A172 (cell line): ENCODE measurements at regions not wholly inside any gene's neighbourhood (a gene's known extent, or its start where the extent isn't known, plus 50 kb on each side); places are given as distances from the start of the nearest gene placed in this dataset.
A peak's percentile ranks its signal among the peaks of the same experiment; 100 is the strongest.
"Not testable (repeated sequence)": the region's sequence is repeated elsewhere in the genome, so short reads cannot be mapped to it uniquely, and the experiment has no call there.

ENCODE experiments used
- DNase-seq: peaks from one replicate; pipeline ENCODE4 v3.0.0-alpha.2; 2015; ENCODE audit warnings: low spot score

DNA sequence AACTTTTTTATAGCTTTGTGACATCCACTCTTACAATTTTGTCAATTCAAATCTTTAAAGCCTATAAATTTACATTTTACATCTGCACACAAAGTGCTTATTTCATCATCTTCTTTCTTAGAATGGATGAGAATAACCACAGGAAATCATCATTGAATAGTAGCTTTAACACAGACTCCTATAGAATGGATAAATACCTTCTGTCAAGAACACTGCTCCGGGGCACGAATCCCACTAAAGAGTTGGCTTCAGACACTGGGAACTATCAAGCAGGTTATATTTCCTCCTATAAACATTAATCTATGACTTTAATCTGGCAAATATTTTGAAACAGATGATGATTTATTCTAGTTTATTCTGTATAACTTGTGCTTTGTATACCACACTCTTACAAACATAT, 269.7 kb upstream of the TPK1 start:
- DNase-seq = no peak

DNA sequence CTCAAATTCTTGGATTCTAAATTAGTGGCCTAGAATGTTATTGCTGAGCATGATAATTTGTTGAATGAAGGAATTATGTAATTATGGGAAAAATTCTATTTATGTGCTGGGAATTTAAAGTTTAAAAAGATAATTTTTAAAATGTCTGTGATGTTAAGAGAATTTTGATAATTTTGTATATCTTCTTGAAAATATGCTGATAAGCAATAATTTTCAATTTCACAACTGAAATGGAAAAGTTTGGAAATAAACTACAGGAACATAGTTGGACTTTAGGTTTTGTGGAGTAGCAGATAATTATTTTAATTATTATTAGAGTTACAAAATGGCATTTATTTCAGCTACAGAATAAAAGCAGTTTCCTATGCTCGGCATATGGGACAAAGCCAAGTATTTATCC, 268.5 kb upstream of the TPK1 start:
- no peak for DNase-seq

DNA sequence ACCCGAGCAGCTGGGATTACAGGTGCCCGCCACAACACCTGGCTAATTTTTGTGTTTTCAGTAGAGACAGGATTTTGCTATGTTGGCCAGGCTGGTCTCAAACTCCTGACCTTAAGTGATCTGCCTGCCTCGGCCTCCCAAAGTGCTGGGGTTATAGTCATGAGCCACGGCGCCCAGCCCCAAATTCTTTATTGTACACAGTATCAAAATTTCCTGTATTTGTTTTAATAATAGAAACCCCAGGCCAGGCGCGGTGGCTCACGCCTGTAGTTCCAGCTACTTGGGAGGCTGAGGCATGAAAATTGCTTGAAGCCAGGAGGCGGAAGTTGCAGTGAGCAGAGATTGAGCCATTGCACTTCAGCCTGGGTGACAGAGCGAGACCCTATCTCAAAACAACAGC, 266.3 kb upstream of the TPK1 start:
- DNase-seq = not testable (repeated sequence)

DNA sequence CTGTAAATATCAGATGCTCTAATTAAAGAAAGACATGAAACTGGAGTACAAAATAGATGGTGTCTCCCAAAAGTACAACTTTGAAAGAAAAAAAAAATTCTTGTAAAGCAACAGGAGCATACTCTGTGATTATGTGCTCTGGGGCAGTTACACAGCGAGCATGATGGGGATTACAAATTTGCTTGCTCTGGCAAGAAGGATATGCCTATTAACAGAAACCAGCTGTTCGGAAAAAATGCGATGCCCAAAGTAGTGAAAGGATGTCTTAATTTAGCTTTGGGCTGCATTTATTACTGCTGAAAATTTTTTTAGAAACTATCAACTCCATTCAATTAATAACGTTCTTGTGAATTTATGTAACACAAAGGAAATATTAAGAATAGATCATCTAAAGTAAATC, 256.9 kb upstream of the TPK1 start:
- DNase-seq = no peak

DNA sequence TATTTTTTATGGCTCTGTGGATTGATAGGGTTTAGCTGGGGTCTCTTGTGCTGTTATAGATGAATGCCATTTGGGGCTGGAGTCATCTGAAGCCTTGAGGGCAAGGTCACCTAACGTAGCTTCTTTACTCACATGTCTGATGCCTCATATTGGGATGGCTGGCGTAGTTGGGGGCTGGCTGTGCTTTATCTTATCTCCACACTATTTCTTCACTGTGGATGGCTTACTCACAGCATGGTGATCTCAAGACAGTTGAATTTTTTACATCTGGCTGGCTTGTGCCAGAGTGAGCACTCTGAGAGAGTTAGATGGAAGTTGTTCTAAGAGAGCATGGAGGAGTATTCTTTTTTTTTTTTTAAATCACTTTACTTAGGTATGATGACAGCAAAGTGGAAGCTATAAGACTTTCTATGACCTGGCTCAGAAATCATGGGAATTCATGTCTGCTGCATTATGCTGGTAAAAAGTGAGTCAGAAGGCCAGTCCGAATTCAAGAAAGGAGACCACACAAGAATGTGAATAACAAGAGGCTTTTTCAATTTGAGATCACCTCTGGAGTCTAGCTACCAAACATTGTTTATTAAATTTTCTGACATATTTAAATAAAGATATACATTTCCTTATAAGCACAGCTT, 252.4 kb upstream of the TPK1 start:
- no peak for DNase-seq

DNA sequence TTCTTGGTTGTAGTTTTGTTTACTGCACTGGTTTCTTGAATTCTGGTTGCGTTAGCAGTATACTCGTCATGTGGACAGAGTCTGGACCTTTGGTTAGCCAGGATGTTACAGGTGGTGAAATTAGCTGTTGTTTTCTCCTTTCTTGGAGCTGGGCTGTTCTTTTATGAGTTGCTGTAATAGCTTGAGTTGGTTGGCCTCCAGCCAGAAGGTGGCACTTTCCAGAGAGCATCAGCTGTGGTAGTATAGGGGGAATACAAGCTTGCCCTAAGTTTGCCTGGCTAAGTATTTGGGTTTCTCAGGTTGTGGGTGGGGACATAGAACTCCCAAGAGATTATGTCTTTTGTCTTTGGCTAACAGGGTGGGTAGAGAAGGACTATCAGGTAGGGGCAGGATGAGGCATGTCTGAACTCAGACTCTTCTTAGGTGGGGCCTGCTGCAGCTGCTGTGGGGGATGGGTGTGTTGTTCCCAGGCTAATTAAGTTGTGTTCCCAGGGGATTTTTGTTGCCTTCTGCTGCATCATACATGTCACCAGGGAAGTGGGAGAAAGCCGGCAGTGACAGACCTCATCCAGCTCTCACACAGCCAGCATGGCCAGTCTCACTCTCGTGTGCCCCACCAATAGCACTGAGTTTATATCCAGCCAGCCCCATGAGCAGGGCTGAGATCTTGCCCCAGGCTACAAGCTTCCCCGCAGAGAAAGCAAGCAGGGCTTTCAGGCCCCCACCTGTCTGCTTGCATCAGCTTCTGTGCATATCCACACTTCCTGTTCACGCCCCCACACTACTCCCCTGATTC, 246.7 kb upstream of the TPK1 start:
- DNase-seq = peak; percentile 7

DNA sequence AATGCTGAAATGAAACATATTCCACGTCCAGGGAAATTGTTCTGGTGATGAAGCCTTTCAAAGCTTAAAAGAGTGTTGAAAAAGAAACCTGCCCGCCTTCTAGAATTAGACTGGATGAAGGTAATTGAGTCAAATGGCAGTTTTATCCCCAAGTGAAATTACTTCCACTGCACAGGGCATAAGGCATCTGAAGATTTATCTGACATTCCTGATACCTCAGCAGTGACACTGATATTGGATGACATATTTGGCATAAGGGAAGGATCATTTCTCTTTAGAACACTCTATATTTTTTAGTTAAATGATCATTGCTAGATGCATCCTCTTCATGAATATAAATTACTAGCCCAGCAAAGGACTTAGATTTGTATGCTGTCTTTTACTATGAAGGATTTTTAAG, 229.6 kb upstream of the TPK1 start:
- DNase-seq = no peak

DNA sequence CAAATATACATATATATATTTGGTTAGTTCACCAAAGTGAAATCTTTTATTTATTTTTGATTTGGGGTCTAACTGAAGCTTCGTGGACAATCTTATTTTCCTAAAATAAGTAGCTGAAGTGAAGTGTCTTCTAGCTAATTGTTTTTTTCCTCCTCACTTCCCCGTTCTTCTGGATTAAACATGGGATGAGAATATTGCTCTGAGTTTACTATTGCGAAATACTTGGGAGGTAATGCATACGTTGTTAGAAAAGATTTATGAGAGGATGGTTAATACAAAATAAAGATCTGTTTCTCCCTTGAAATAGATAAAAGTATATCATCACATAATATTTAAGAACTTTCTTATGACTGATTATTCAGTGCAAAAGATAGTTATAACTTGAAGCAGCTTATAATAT, 228.3 kb upstream of the TPK1 start:
- no peak for DNase-seq

DNA sequence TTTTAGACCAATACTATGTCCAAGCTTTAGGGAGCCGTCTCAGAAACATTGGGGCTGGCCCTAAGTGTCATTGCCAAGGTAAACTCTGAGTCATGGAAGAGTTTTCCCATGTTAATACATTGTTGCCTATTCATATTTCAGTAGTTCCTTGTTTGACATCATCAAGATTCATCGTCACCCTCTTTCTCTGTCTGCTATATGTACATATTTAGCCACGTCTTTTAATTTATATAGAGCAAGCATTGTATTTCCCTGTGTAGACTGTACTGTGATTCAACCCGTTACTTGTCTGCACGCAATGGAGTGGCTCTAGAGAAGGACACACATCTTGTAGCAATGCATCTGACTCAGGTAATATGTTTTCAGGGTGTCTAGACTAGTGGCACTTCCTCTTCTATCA, 217.9 kb upstream of the TPK1 start:
- no peak for DNase-seq

DNA sequence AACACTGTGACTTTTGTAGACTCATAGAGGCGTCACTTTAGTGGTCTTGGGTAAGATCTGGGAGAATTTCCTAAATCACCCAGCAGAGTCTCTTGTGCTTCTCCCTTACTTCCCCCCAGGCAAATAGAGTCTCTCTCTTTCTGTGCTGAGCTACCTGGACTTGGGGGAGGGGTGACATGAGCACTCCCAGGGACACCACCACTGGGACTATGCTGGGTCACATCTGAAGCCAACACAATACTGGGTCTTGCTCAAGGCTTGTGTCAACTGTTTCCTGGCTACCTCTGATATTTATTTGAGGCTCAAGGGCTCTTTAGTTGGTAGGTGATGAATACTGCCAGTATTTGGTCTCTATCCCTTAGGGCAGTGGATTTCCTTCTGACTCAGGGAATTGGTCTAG, 214.6 kb upstream of the TPK1 start:
- DNase-seq = no peak

DNA sequence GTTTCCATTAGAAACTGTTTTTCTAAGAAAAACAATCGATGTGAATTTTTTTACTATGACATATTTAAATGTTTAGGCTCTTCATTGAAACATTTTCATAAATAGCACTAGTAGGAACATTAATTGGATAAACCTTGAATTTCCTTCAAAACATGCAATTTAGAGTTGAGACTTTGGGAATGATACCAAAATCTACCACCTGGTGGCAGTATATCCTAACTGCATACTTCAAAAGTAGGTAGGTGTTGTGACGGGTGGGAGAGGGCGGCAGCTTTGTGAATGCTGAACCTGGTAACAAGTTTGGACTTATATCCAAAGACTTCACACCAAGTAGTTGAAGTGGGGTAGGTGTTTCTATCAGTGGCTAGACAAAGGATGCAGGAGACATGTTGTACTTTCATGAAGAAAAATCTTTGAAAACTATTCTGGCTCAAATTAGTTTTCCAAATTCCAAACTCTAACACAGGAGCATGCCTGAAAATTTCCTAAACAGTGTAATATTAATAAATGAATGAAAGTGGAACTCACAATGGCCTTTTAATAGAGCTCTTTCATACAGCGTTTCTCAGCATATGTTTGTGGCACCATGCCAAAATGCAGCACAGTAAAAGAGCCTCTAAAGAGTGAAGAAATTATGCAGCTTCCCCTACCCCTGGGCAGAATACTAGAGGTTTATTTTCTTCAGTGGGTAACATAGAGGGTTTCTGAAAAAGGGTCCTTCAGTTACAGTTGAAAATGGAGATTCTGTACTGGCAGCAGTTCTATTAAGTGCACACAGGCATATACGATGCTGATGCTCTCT, 201.0 kb upstream of the TPK1 start:
- DNase-seq = peak; percentile 28

DNA sequence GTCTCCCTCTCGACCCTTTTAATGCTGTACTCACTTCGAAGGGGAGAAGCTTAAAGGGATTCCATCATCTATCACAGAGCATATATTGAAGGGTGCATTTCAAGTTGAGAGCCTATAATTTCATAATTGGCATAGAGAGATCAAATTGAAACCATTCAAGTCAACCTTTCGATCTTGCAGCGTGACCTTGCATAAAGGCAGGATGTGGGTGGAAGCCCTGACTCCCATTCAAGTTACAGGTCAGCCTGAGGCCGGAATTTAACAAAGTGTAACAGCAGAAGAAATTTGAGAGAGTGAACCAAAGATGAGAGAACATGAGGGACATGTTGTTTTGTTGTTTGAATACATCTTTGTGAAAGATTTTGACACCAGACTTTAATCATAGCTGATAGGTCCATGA, 195.3 kb upstream of the TPK1 start:
- DNase-seq = no peak

DNA sequence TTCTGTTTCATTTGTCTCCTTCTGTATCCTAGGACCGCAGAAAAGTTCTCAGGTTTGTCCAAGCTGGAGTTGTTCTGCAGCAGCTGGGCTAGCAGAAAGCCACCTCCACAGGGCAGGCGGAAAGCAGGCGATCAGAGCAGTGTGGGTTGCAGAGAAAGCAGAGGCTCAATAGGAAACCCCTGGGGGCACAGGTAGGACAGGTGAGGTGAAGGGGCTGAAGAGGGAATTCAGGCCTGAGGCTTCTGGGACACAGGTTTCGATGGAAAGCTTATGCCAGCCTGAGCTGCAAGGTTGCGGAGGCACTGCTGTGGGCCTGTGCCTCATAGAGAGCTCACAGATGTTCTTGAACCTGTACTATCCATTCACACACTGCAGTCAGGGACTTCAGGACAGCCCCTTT, 194.9 kb upstream of the TPK1 start:
- no peak for DNase-seq

DNA sequence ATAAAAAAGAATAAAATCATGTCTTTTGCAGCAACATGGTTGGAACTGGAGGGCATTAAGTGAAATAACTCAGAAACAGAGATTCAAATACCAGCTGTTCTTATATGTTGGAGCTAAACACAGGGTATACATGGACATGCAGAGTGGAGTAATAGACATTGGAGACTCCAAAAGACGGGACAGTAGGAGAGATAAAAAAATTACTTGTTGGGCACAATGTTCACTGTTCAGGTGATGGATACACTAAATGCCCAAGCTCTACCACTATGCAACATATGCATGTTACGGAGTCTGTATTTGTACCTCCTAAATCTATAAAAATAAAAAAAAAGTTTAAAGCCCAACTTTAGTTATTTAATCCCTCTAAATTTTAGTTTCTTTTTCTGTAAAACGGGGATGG, 184.6 kb upstream of the TPK1 start:
- DNase-seq = no peak

DNA sequence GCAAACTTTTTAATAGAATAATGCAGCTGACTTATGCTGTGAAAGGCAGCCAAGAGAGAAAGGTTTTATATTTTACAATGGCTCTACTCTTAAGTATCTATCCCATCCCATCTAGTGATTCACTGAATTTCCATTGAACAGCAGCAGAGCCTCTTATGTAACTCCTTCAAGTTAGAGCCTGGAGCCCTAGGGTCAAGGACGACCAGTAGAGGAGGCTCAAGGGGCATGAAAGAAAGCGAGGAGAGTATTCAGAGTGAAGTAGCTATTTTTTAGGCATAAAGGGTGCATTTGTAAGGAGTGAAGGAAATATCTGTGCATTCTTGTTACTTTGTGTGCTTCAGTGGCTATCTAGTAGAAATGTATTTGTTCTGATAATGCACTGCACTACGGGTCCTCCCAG, 180.2 kb upstream of the TPK1 start:
- DNase-seq = peak; percentile 5

DNA sequence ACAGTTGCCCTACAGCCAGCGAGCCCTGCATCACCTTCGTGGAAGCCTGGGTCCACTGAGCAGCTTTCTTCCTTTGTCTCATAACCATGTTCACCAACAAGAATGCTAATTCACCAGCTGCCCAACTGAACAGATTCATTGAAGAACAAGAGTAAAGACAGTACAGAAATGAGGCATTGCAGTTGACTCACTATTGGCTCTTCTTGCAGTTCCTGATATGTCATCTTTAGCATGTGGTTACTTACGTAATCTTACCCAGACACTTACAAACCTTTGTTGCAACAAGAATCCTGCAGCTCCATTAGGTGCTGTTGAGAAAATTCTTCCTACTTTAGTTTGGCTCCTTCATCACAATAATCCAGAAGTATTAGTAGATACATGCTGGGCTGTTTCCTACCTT, 174.0 kb upstream of the TPK1 start:
- peak; percentile 6 for DNase-seq

DNA sequence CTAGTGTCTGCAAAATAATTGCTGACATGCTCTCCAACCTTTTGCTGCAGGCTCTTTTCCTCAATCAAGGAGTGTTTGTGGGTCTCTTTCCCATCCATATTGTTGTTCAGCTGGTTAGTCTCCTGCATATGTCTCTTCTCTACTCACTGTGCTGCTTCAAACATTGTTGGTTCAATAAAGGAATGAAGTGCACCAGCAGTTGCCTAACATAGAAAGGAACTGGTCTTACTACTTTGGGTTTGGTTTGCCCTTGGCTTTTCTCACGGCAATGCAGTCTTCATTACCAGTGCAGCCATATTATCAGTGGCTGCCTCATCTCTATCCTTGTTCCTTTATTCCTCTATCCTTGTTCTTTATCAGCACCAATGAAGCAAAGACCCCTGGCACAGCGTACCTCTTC, 169.7 kb upstream of the TPK1 start:
- no peak for DNase-seq

DNA sequence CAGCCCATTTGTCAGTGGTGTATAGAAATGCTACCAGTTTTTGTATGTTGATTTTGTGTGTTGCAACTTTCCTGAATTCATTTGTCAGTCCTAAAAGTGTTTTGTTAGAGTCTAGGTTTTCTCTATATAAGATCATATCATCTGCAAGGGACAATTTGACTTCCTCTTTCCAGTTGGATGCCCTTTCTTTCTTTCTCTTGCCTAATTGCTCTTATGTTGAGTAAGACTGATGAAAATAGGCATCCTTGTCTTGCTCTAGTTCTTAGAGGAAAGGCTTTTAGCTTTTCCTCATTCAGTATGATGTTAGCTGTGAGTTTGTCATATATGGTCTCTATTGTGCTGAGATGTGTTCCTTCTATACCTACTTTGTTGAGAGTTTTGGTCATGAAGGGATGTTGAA, 161.7 kb upstream of the TPK1 start:
- no peak for DNase-seq

DNA sequence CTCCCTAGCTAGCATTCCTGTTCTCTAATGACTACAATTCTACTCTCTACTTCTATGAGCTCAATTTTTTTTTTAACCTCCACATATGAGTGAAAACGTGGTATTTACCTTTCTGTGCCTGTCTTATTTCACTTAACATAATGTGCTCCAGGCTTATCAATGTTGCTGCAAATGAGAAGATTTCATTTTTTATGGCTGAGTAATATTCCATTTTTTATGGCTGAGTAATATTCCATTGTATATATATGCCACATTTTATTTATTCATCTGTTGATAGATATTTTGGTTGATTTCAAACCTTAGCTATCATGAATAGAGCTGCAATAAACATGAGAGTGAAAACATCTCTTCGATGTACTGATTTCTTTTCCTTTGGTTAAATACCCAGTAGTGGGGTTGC, 159.6 kb upstream of the TPK1 start:
- no peak for DNase-seq

DNA sequence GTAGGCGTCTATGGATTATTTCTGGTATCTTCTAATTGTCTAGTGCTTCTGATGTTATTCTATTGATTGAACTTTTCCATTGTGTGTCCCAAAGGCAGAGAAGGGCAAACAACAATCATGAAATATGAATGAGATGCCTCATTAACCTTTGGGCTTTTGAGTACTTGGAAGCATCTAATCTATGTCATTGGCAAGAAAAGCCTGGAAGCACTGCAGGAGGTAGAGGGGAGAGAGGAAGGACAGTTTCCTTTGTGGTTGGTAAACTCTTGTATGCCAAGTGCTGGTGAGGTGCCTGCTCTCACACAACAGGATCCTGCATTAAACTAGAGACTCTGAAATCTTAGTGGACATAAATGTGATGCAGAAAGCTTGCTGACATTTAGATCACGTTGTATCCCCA, 155.2 kb upstream of the TPK1 start:
- no peak for DNase-seq

DNA sequence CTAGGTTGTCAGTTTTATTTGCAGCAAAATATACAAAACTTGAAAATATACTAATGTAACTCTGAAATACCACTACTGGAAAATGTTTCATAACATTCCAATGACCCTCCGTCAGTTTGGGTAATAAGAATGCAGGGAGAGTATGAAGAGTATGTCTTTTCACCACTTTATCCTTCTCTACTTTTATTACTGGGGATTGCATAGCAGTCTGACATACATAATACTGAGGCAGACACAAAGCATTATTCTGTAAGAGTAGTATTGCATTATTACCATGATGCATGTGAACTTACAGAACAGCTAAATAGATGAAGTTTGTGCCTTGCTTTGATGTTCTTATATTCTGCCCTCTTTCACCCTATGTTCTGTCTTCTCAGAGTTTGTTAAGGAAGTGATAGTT, 151.8 kb upstream of the TPK1 start:
- DNase-seq = no peak

DNA sequence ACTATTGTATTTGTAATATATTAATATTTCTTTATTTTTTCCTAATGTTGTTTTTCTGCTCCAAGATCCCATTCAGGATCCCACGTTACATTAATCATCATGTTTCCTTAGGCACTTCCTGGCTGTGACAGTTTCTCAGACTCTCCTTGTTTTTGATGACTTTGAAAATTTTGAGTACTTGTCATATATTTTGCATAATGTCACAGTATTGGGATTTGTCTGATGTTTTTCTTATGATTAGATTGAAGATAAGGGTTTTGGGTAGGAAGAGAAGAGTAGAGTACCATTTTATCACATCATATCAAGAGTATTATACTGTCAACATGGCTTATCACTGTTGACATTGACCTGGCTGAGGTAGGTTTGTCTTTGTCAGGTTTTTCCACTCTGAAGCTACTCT, 146.3 kb upstream of the TPK1 start:
- no peak for DNase-seq

DNA sequence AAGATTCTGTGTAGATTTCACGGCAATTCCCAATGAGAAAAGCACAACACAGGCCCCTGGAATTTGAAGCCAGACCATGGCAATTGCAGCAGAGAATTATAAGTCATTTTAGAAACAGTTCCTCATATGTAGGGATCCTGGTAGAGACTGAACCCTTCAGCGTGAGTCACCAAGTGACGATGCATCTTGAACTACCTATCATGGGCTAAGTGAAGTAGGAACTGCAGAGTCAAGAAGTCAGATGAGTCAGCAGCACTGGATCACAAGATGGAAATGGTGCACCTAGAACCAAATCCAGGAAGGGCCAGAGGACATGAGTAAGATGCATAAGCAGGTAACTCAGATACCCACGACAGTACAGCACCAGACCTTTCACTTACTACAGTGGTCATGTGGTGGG, 140.0 kb upstream of the TPK1 start:
- DNase-seq = peak; percentile 42
